CD4-positive, alpha-beta T cell treated with Interleukin-4 for 4 hours (primary cell): ENCODE measurements at regions not wholly inside any gene's neighbourhood (a gene's known extent, or its start where the extent isn't known, plus 50 kb on each side); places are given as distances from the start of the nearest gene placed in this dataset.
"Not testable (repeated sequence)": the region's sequence is repeated elsewhere in the genome, so short reads cannot be mapped to it uniquely, and the experiment has no call there.

ENCODE experiments used
- DNase-seq: peaks from one replicate; pipeline ENCODE4 v3.0.0-alpha.2; 2020

GRCh38 chr5:87741881-87742280, 329.2 kb upstream of the CCNH start:
- DNase-seq: no peak

- DNase-seq: no peak
These were observed 323.2 kb upstream of the CCNH start for GRCh38 chr5:87735923-87736322.

- DNase-seq: no peak
These were observed 321.2 kb upstream of the CCNH start for GRCh38 chr5:87733897-87734296.

GRCh38 chr5:87732875-87733768, 320.4 kb upstream of the CCNH start:
- DNase-seq: no peak

- DNase-seq: no peak
These were observed 317.1 kb upstream of the CCNH start for GRCh38 chr5:87729781-87730180.

GRCh38 chr5:87722286-87722685, 309.6 kb upstream of the CCNH start:
- DNase-seq: no peak

GRCh38 chr5:87718224-87718925, 305.6 kb upstream of the CCNH start:
- DNase-seq: not testable (repeated sequence)

GRCh38 chr5:87717761-87718160, 305.0 kb upstream of the CCNH start:
- no peak for DNase-seq

- no peak for DNase-seq
These were observed 293.1 kb upstream of the CCNH start for GRCh38 chr5:87705876-87706275.

GRCh38 chr5:87686975-87687374, 274.2 kb upstream of the CCNH start:
- no peak for DNase-seq

- DNase-seq: no peak
These were observed 273.3 kb upstream of the CCNH start for GRCh38 chr5:87686018-87686417.

GRCh38 chr5:87674235-87674634, 261.5 kb upstream of the CCNH start:
- no peak for DNase-seq

GRCh38 chr5:87671146-87671545, 258.4 kb upstream of the CCNH start:
- DNase-seq: no peak

GRCh38 chr5:87665166-87665565, 252.4 kb upstream of the CCNH start:
- DNase-seq: no peak

- no peak for DNase-seq
These were observed 249.2 kb upstream of the CCNH start for GRCh38 chr5:87661784-87662566.

GRCh38 chr5:87653242-87653641, 240.5 kb upstream of the CCNH start:
- no peak for DNase-seq

GRCh38 chr5:87650284-87650683, 237.6 kb upstream of the CCNH start:
- no peak for DNase-seq

- DNase-seq: no peak
These were observed 236.7 kb upstream of the CCNH start for GRCh38 chr5:87649455-87649854.

GRCh38 chr5:87645224-87645623, 232.5 kb upstream of the CCNH start:
- no peak for DNase-seq

GRCh38 chr5:87640902-87641301, 228.2 kb upstream of the CCNH start:
- DNase-seq: no peak

- DNase-seq: no peak
These were observed 214.6 kb upstream of the CCNH start for GRCh38 chr5:87627363-87627762.

GRCh38 chr5:87608385-87608784, 195.7 kb upstream of the CCNH start:
- DNase-seq: no peak

- DNase-seq: no peak
These were observed 192.9 kb upstream of the CCNH start for GRCh38 chr5:87605663-87606062.

GRCh38 chr5:87599778-87600177, 187.0 kb upstream of the CCNH start:
- DNase-seq: no peak
